Left lung (tissue), 4 donors: ENCODE measurements at regions not wholly inside any gene's neighbourhood (a gene's known extent, or its start where the extent isn't known, plus 50 kb on each side); places are given as distances from the start of the nearest gene placed in this dataset.
A peak's percentile ranks its signal among the peaks of the same experiment; 100 is the strongest.

Source experiments
- ATAC-seq: fragments of 200-7000 bp; cut with Tn5 transposase; one replicate; pipeline ENCODE4 v1.9.1; 2020; ENCODE audit warnings: moderate library complexity
- DNase-seq, 4 donors: peaks; one replicate each; pipeline ENCODE4 v3.0.0-alpha.2; 2013 to 2020
- H3K27ac ChIP-seq, 2 donors: fragments of 200-600 bp; sonication (generic) in 1 of 2; one replicate each; pipeline versions ENCODE4 v1.5.0 to v1.8.0; 2020 to 2021
- H3K27me3 ChIP-seq, 2 donors: fragments of 200-600 bp; sonication (generic) in 1 of 2; one replicate each; pipeline versions ENCODE4 v1.5.0 to v1.8.0; 2020 to 2021
- H3K36me3 ChIP-seq, 2 donors: fragments of 200-600 bp; sonication (generic) in 1 of 2; one replicate each; pipeline versions ENCODE4 v1.5.0 to v1.8.0; 2020 to 2021
- H3K4me1 ChIP-seq, 2 donors: fragments of 200-600 bp; one replicate each; pipeline ENCODE4 v1.8.0; 2021
- H3K4me3 ChIP-seq, 2 donors: fragments of 200-600 bp; sonication (generic) in 1 of 2; one replicate each; pipeline versions ENCODE4 v1.5.0 to v1.8.0; 2020 to 2021; ENCODE audit warnings: mild to moderate bottlenecking in 1 of 2
- H3K9me3 ChIP-seq, 2 donors: fragments of 200-600 bp; sonication (generic) in 1 of 2; one replicate each; pipeline versions ENCODE4 v1.5.0 to v1.8.0; 2020 to 2021
- intact Hi-C, 2 donors: fragments of 100-400 bp; cut with DNase I; formaldehyde crosslinking; loops; one replicate each; pipeline versions ENCODE4 v1.11.2 to v1.14.2; 2022
- TF ChIP-seq, protein P1 (sequence below), 2 donors: fragments of 200-600 bp; sonication (generic) in 1 of 2; IDR thresholded peaks; one replicate each; pipeline versions ENCODE4 v1.5.0 to v1.8.0; 2021; ENCODE audit warnings: antibody characterized with exemption in 2 of 2
- donor health status: DM: no; HTN: yes; CAD: no.
- donor health status: DM: no; HTN: no; CAD: no.

- no peaks in the 10 kb centered on the region for H3K4me1 ChIP-seq
- TF ChIP-seq, protein P1, sequence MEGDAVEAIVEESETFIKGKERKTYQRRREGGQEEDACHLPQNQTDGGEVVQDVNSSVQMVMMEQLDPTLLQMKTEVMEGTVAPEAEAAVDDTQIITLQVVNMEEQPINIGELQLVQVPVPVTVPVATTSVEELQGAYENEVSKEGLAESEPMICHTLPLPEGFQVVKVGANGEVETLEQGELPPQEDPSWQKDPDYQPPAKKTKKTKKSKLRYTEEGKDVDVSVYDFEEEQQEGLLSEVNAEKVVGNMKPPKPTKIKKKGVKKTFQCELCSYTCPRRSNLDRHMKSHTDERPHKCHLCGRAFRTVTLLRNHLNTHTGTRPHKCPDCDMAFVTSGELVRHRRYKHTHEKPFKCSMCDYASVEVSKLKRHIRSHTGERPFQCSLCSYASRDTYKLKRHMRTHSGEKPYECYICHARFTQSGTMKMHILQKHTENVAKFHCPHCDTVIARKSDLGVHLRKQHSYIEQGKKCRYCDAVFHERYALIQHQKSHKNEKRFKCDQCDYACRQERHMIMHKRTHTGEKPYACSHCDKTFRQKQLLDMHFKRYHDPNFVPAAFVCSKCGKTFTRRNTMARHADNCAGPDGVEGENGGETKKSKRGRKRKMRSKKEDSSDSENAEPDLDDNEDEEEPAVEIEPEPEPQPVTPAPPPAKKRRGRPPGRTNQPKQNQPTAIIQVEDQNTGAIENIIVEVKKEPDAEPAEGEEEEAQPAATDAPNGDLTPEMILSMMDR (IDR thresholded peaks at IDR 0.05), result no peak
- intact Hi-C loops, result no loop called here
- ATAC-seq (peak; percentile 53), DNase-seq (no peak)
- H3K36me3 ChIP-seq, result peaks cover 0 to 36% of the 10 kb centered on the region in 2 donors
- H3K27me3 ChIP-seq, result no peaks in the 10 kb centered on the region
- H3K27ac ChIP-seq, result no peak overlapping the region
- H3K4me3 ChIP-seq, result no peak overlapping the region
- no peaks in the 10 kb centered on the region for H3K9me3 ChIP-seq
Measured at GRCh38 chr2:74051504-74051903, 66.8 kb downstream of the TET3 start.

DNA sequence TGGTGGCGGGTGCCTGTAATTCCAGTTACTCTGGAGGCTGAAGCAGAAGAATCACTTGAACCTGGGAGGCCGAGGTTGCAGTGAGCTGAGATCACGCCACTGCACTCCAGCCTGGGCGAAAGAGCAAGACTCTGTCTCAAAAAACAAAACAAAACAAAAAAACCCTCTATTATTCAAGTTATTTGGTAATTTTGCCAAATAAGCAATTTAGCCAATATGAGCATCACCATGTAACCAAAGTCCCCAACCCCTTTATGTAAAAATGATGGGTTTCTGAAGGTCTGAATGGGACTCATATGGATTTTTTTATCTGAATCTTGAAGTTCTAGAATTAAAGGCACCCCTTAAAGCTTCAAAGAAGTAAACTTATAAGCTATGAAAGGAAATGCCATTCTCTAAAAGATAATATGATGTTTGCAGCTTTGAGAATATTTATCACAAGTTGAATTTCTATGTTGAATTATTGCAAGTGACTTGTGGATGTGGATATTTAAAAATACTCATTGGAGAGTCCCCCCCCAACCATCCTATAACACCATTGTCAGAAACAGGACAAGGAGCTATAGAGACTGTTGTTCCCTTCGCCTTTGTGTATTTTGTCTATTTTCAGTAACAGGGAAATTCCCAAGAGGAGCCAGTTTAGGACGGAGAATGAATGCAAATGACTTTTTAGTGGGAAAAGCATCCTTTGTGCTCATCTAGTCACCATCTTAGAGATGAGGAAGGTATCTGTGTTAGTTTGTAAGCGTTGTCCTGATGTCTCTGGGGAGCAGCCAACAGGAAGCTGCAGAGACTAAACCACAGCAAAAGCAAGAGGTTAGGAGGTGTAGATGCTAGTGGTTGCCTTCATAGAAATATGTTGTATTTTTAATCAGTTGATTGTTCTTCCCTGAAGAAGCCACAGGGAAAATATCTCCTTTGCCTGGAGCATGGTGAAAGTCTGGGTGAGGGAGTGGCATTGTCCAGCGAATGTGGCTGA is 68.3 kb downstream of the TET3 start:
- peaks cover 0 to 25% of the 10 kb centered on the region in 2 donors for H3K36me3 ChIP-seq
- no peaks in the 10 kb centered on the region for H3K9me3 ChIP-seq
- ATAC-seq (no peak), DNase-seq (no peak)
- TF ChIP-seq, protein P1 (IDR thresholded peaks at IDR 0.05), result no peak
- H3K4me1 ChIP-seq, result no peaks in the 10 kb centered on the region
- H3K27me3 ChIP-seq, result no peaks in the 10 kb centered on the region
- no peak overlapping the region for H3K27ac ChIP-seq
- intact Hi-C loops, result no loop called here
- H3K4me3 ChIP-seq, result no peak overlapping the region

- intact Hi-C loops, result no loop called here
- no peak overlapping the region for H3K4me3 ChIP-seq
- ATAC-seq, result no peak
Measured at GRCh38 chr2:74053959-74054715, 69.4 kb downstream of the TET3 start.

GRCh38 chr2:74059137-74059775 is 74.5 kb downstream of the TET3 start:
- TF ChIP-seq, protein P1 (IDR thresholded peaks at IDR 0.05), result no peak
- no peak for DNase-seq
- no peak overlapping the region for H3K4me3 ChIP-seq
- no peak for ATAC-seq
- no peak overlapping the region for H3K27ac ChIP-seq
- H3K9me3 ChIP-seq, result no peaks in the 10 kb centered on the region
- H3K36me3 ChIP-seq, result peaks cover 0 to 25% of the 10 kb centered on the region in 2 donors
- H3K27me3 ChIP-seq, result no peaks in the 10 kb centered on the region
- intact Hi-C loops, result no loop called here
- no peaks in the 10 kb centered on the region for H3K4me1 ChIP-seq

More at GRCh38 chr2:74053959-74054715, 69.4 kb downstream of the TET3 start:
- H3K4me1 ChIP-seq, result no peaks in the 10 kb centered on the region
- H3K27ac ChIP-seq, result no peak overlapping the region
- no peaks in the 10 kb centered on the region for H3K9me3 ChIP-seq
- no peak for DNase-seq
- TF ChIP-seq, protein P1 (IDR thresholded peaks at IDR 0.05), result no peak
- no peaks in the 10 kb centered on the region for H3K27me3 ChIP-seq
- H3K36me3 ChIP-seq, result peaks cover 0 to 21% of the 10 kb centered on the region in 2 donors
